HCT116 (cell line): ENCODE measurements at regions not wholly inside any gene's neighbourhood (a gene's known extent, or its start where the extent isn't known, plus 50 kb on each side); places are given as distances from the start of the nearest gene placed in this dataset.

Experiments
- ATAC-seq: fragments of 200-7000 bp; cut with Tn5 transposase; 2 replicates; pipeline ENCODE4 v1.9.1; 2020; ENCODE audit warnings: mild to moderate bottlenecking, moderate library complexity
- BruUV-seq: library from RNA; stranded (reverse); fragments of 400-500 nt; replicated peaks from 2 replicates; lab custom pipeline; 2021; lab: Mats Ljungman, UMichigan
- CTCF ChIA-PET: fragments of 300-600 bp; sonication (Branson Sonifier 250); formaldehyde crosslinking; loops from one replicate; lab custom pipeline; 2021; ENCODE audit warnings: antibody characterized with exemption; lab: Charles Lee
- POLR2A ChIA-PET: fragments of 300-600, 350-600 bp; sonication (Branson Sonifier 250); formaldehyde crosslinking; loops from one replicate; lab custom pipeline; 2021; ENCODE audit warnings: antibody characterized with exemption; lab: Charles Lee
- RAD21 ChIA-PET, 2 experiments: fragments of 300-600 bp; sonication (Branson Sonifier 250); formaldehyde crosslinking; loops; one replicate each; lab custom pipeline; 2023; ENCODE audit warnings: low total read pairs in 2 of 2; ENCODE audit not compliant: uncharacterized antibody in 2 of 2, unreplicated experiment in 2 of 2, low non-redundant PET in 1 of 2; lab: Charles Lee
- DNase-seq: peaks from one replicate; pipeline ENCODE4 v3.0.0-alpha.2; 2010; ENCODE audit warnings: low read depth, low spot score
- H2AFZ ChIP-seq: fragments of 200-600 bp; shearing (Covaris generic), sonication (generic); 2 replicates; pipeline ENCODE4 v1.6.1; 2017; ENCODE audit warnings: low read depth, mixed run types, mixed read lengths, antibody characterized with exemption, low read length; ENCODE audit not compliant: poor library complexity, severe bottlenecking
- H3K27ac ChIP-seq: 2 replicates; pipeline ENCODE4 v1.5.1; 2012; ENCODE audit warnings: low read depth, low read length
- H3K27me3 ChIP-seq: fragments of 200-600 bp; sonication (generic); 2 replicates; pipeline ENCODE4 v1.6.1; 2016; ENCODE audit warnings: mixed run types, low read length, mixed read lengths; ENCODE audit not compliant: insufficient read depth
- H3K36me3 ChIP-seq, 2 experiments: fragments of 200-500 bp in 1 of 2; fragments of 200-600 bp in 1 of 2; sonication (Bioruptor generic) in 1 of 2; sonication (generic) in 1 of 2; 2 replicates each; pipeline versions ENCODE4 v1.5.1 to v1.6.1; 2014 to 2016; ENCODE audit warnings: low read length in 2 of 2, inconsistent platforms in 1 of 2, mixed read lengths in 1 of 2, mixed run types in 1 of 2; ENCODE audit not compliant: insufficient read depth in 2 of 2, control insufficient read depth in 1 of 2
- H3K4me1 ChIP-seq, 2 experiments: fragments of 200-600 bp in 1 of 2; sonication (generic) in 1 of 2; 2 replicates each; pipeline versions ENCODE4 v1.5.1 to v1.6.1; 2012 to 2017; ENCODE audit warnings: low read length in 2 of 2, inconsistent platforms in 1 of 2, mild to moderate bottlenecking in 1 of 2, mixed read lengths in 1 of 2, mixed run types in 1 of 2, moderate library complexity in 1 of 2; ENCODE audit not compliant: insufficient read depth in 2 of 2, control insufficient read depth in 1 of 2
- H3K4me2 ChIP-seq: fragments of 200-600 bp; sonication (generic); 2 replicates; pipeline ENCODE4 v1.6.1; 2017; ENCODE audit warnings: mixed run types, low read length, mixed read lengths
- H3K4me3 ChIP-seq, 2 experiments: fragments of 200-600 bp in 1 of 2; sonication (generic) in 1 of 2; replicated peaks in 1 of 2; 2 replicates each; pipeline ENCODE4 v1.5.1; 2011 to 2016; ENCODE audit warnings: low read length in 2 of 2, control low read depth in 1 of 2, low read depth in 1 of 2, mild to moderate bottlenecking in 1 of 2, mixed read lengths in 1 of 2, mixed run types in 1 of 2
- H3K79me2 ChIP-seq: fragments of 200-600 bp; sonication (generic); 2 replicates; pipeline ENCODE4 v1.6.1; 2017; ENCODE audit warnings: mild to moderate bottlenecking, mixed run types, low read length, moderate library complexity, mixed read lengths; ENCODE audit not compliant: insufficient read depth
- H3K9ac ChIP-seq: fragments of 200-600 bp; sonication (generic); 2 replicates; pipeline ENCODE4 v1.6.1; 2016; ENCODE audit warnings: low read length, mixed read lengths
- H3K9me2 ChIP-seq: fragments of 200-600 bp; sonication (generic), shearing (Covaris generic); 2 replicates; pipeline ENCODE4 v1.6.1; 2017; ENCODE audit warnings: mixed run types, mild to moderate bottlenecking, moderate library complexity; ENCODE audit not compliant: insufficient read depth
- H3K9me3 ChIP-seq, 2 experiments: fragments of 200-500 bp in 1 of 2; fragments of 200-600 bp in 1 of 2; sonication (Bioruptor generic) in 1 of 2; sonication (generic) in 1 of 2; 2 replicates each; pipeline ENCODE4 v1.6.1; 2014 to 2017; ENCODE audit warnings: low read length in 2 of 2, mixed read lengths in 2 of 2, inconsistent platforms in 1 of 2, low read depth in 1 of 2, mild to moderate bottlenecking in 1 of 2, mixed run types in 1 of 2, moderate library complexity in 1 of 2; ENCODE audit not compliant: control insufficient read depth in 1 of 2, insufficient read depth in 1 of 2
- H4K20me1 ChIP-seq: fragments of 200-600 bp; sonication (generic), shearing (Covaris generic); 2 replicates; pipeline ENCODE4 v1.6.1; 2017; ENCODE audit warnings: mixed run types, mild to moderate bottlenecking, moderate library complexity; ENCODE audit not compliant: insufficient read depth
- ATF3 ChIP-seq: IDR thresholded peaks from 2 replicates; pipeline ENCODE4 v1.6.1; 2012
- ELF1 ChIP-seq: IDR thresholded peaks from 2 replicates; pipeline ENCODE4 v1.6.1; 2012; ENCODE audit warnings: low read depth, borderline replicate concordance
- EZH2phosphoT487 ChIP-seq: fragments of 200-600 bp; IDR thresholded peaks from 2 replicates; pipeline ENCODE4 v1.6.1; 2018; ENCODE audit warnings: antibody characterized with exemption, borderline replicate concordance
- MAX ChIP-seq: IDR thresholded peaks from 2 replicates; pipeline ENCODE4 v1.6.1; 2012
- RAD21 ChIP-seq: IDR thresholded peaks from 2 replicates; pipeline ENCODE4 v1.6.1; 2012; ENCODE audit warnings: low read depth, mild to moderate bottlenecking
- REST ChIP-seq: IDR thresholded peaks from 2 replicates; pipeline ENCODE4 v1.6.1; 2012; ENCODE audit warnings: low read depth
- SP1 ChIP-seq: IDR thresholded peaks from 2 replicates; pipeline ENCODE4 v1.6.1; 2012; ENCODE audit warnings: low read depth
- ZBTB33 ChIP-seq: IDR thresholded peaks from 2 replicates; pipeline ENCODE4 v1.6.1; 2011; ENCODE audit warnings: mild to moderate bottlenecking, low read length, moderate library complexity; ENCODE audit not compliant: insufficient replicate concordance; ENCODE audit errors: extremely low read depth
- intact Hi-C: fragments of 100-400 bp; cut with micrococcal nuclease; formaldehyde crosslinking; loops from 2 replicates; pipeline ENCODE4 v1.10.0; 2022

GRCh38 chr7:15794801-15795200, 108.3 kb upstream of the MEOX2 start (continued):
- TF ChIP-seq ZBTB33 (no peak), SP1 (no peak), REST (no peak), ATF3 (no peak)

- H3K9me3 ChIP-seq = no peaks in the 10 kb centered on the region
- no peaks in the 10 kb centered on the region for H3K36me3 ChIP-seq
- H3K4me2 ChIP-seq = no peak overlapping the region
- POLR2A ChIA-PET = no interaction called here
- DNase-seq (no peak), ATAC-seq (no peak)
- H3K4me3 ChIP-seq = no peak overlapping the region
- H3K9ac ChIP-seq = no peak overlapping the region
- H3K27me3 ChIP-seq = no peaks in the 10 kb centered on the region
- H3K4me1 ChIP-seq = no peaks in the 10 kb centered on the region
- no peaks in the 10 kb centered on the region for H4K20me1 ChIP-seq
- CTCF ChIA-PET = interaction anchor here (0.9 kb wide), 1 partner anchor 64 kb away, joined by 3 read pairs; no protein-coding TSS in a partner anchor
- H3K9me2 ChIP-seq = 0 out of 2 replicates have a peak, but pooled peaks cover 3% of the 10 kb centered on the region
- no peak overlapping the region for H2AFZ ChIP-seq
- intact Hi-C loops = no loop called here
- RAD21 ChIA-PET = no interaction called here
- H3K79me2 ChIP-seq = no peaks in the 10 kb centered on the region
- no peak overlapping the region for H3K27ac ChIP-seq
- no TSS peak for BruUV-seq
- TF ChIP-seq ZBTB33 (no peak), ELF1 (no peak), EZH2phosphoT487 (no peak), MAX (no peak), RAD21 (no peak)
Observed at GRCh38 chr7:15784694-15785030, 98.2 kb upstream of the MEOX2 start.
